ENCODE measurements at regions not wholly inside any gene's neighbourhood (a gene's known extent, or its start where the extent isn't known, plus 50 kb on each side); places are given as distances from the start of the nearest gene placed in this dataset.

DNA sequence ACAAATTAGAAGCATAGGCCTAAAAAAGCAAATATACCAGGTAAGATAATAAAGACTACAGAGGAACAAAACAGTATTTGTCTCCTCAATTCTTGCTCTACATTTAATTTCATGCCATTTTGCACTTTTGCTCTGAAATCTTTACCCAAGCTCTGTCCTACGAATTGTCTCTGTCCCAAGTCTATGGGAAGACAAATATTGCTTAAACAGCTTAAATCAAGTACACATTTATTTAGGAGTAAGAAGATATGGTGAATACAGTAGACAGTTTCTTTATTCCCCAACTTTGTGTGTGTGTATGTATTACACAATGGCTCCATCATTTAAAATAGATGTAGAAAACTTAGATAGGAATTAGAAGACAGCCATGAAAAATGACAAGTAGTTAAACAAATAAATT, 163.5 kb upstream of the POU5F2 start:
- H3K36me3 ChIP-seq = no peaks in the 10 kb centered on the region
- no peak overlapping the region for H3K9ac ChIP-seq
- H3K27ac ChIP-seq = no peak overlapping the region
- H3K4me2 ChIP-seq = no peak overlapping the region
- H4K20me1 ChIP-seq = no peaks in the 10 kb centered on the region
- no peak overlapping the region for H3K4me3 ChIP-seq
- no peaks in the 10 kb centered on the region for H3K4me1 ChIP-seq
- H3K9me3 ChIP-seq (replicated peaks in 1 of 11) = no peaks in the 10 kb centered on the region
- no peak for TF ChIP-seq Cebpa-rat (IDR thresholded peaks at IDR 0.05)
- no peaks in the 10 kb centered on the region for H3K27me3 ChIP-seq

DNA sequence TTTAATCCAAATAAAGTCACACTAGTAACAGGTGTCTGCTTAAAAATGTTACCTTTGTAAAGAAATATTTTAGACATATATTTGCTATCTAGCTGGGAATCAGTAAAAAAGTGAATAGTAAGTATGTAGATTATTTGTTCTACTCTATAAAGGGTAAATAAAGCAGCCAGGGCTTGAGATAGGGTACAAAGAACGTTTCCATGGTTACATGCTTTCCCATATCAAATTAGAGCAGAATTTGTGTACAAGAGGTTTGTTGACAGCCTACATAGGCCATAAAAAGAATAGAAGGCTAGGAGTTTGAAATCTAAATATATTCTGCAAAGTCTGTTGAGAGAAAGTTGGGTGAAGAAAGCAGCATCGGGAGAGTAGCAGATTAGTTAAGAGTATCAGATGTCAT, 160.9 kb upstream of the POU5F2 start:
- no peaks in the 10 kb centered on the region for H3K36me3 ChIP-seq

DNA sequence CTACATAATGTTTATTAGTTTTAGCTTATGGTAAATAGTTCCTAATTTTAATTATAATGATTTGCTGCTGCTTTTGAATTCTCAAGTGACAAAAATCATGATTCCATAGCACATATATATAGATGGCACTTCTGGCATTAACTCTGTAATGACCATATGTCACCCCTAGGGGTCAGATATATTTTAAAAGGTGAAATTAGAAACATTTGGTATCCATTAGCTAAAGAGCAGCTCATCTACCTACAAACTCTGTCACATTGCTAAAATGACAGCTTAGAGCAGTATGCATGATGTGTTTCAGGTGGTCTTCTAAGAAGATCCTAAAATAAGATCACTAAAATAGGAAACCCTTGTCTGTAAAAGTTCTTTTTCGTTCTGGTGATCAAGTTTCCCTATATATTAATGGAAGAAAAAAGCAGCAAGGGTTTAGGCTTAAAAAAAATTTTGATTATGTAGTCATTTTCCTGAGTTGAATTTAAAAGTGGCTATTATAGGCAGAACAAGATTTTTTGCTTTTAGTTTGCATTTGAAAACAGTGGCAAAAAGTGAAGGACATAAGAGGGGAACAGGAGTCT, 157.7 kb upstream of the POU5F2 start:
- no peak for TF ChIP-seq Cebpa-rat (IDR thresholded peaks at IDR 0.05)

More for the DNA sequence above, 160.9 kb upstream of the POU5F2 start:
- Histone ChIP-seq H3K9me3 (replicated peaks in 1 of 11) (no peaks in the 10 kb centered on the region), H3K4me2 (no peak overlapping the region), H3K27ac (no peak overlapping the region), H4K20me1 (no peaks in the 10 kb centered on the region), H3K9ac (no peak overlapping the region), H3K4me1 (no peaks in the 10 kb centered on the region), H3K27me3 (no peaks in the 10 kb centered on the region), H3K4me3 (no peak overlapping the region)
- TF ChIP-seq Cebpa-rat (IDR thresholded peaks at IDR 0.05) = no peak

DNA sequence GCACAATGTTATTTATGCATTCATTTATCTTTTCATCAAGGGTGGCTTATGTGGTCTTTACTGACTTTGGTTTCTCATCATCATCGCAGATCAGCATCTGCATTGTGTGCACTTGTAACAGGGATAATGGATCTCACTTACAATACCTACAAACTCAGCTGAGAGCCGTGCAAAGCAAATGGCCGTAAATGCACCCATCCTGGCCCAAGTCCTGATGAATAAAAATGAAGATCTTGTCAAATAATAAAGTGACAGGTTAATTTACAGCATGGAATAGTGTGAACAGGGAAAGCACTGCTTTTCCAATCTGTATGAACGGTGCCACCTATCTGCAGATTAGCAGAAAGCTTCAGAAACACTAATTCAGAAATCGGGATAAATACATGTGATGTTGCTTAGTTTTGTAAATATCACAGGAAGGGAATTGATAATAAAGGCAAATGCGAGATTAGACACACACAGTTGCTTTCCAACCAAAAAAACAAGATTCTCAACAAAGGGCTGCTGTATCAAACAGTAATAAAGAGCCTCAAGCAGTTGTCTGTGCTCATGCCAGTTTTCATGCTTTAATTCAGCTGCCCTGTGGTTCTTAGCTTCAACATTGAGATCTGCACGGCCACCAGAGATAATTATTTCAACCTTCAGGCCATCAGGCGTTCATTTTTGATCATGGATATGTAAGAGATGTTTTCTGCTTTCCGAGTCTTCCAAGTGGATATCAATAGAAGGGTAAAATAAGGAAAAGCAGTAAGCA, 153.4 kb upstream of the POU5F2 start:
- no peak overlapping the region for H3K4me2 ChIP-seq
- no peaks in the 10 kb centered on the region for H3K36me3 ChIP-seq
- H3K27me3 ChIP-seq = no peaks in the 10 kb centered on the region
- no peak overlapping the region for H3K4me3 ChIP-seq
- H3K9me3 ChIP-seq (replicated peaks in 1 of 11) = no peaks in the 10 kb centered on the region
- H3K27ac ChIP-seq = no peak overlapping the region
- no peaks in the 10 kb centered on the region for H4K20me1 ChIP-seq
- no peak overlapping the region for H3K9ac ChIP-seq
- no peak for TF ChIP-seq Cebpa-rat (IDR thresholded peaks at IDR 0.05)
- no peaks in the 10 kb centered on the region for H3K4me1 ChIP-seq

More for the DNA sequence above, 157.7 kb upstream of the POU5F2 start:
- Histone ChIP-seq H3K4me2 (no peak overlapping the region), H3K27me3 (no peaks in the 10 kb centered on the region), H3K27ac (no peak overlapping the region), H3K4me1 (no peaks in the 10 kb centered on the region), H4K20me1 (no peaks in the 10 kb centered on the region), H3K36me3 (no peaks in the 10 kb centered on the region), H3K4me3 (no peak overlapping the region), H3K9me3 (replicated peaks in 1 of 11) (no peaks in the 10 kb centered on the region), H3K9ac (no peak overlapping the region)

DNA sequence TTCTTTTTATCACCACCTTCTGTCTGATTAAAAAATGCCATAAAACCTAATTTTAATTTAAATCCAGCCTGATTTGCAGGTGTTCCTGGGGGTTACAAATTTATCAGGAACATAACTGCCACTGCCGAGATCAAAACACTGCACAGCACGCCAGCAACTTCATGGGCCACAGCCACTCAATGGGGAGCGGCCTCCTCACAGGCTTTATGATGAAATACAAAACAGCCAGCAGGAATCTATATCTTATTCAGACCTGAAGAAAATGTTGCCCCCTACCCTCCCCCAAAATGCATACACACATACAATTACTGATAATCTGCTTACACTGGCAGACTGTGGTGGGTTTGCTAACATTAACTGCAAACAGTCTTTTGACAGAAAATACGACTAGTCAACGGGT, 151.7 kb upstream of the POU5F2 start:
- Histone ChIP-seq H3K9me3 (replicated peaks in 1 of 11) (no peaks in the 10 kb centered on the region), H3K27me3 (no peaks in the 10 kb centered on the region), H3K4me3 (no peak overlapping the region), H3K4me1 (no peaks in the 10 kb centered on the region), H3K27ac (no peak overlapping the region), H3K4me2 (no peak overlapping the region), H3K36me3 (no peaks in the 10 kb centered on the region), H4K20me1 (no peaks in the 10 kb centered on the region), H3K9ac (no peak overlapping the region)
- TF ChIP-seq Cebpa-rat (IDR thresholded peaks at IDR 0.05) = no peak

DNA sequence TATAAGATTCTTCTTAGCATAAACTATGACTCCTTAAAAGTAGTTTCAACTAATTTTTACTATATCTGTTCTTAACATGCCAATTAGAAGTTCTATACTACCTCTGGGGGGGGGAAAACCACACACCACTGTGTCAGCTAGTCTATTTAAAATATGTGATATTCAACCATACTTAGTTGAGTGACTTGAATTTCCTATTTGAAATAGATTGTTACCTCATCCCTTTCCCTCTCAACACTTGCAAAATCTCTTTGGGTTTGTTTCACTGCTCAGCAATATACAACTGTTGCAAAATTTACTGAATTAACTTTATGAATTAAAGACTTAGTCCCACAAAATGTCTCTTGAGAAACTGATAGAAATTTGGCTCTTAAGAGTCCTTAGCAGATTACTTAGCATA, 151.1 kb upstream of the POU5F2 start:
- no peak overlapping the region for H3K4me2 ChIP-seq
- no peaks in the 10 kb centered on the region for H3K27me3 ChIP-seq
- no peak for TF ChIP-seq Cebpa-rat (IDR thresholded peaks at IDR 0.05)

DNA sequence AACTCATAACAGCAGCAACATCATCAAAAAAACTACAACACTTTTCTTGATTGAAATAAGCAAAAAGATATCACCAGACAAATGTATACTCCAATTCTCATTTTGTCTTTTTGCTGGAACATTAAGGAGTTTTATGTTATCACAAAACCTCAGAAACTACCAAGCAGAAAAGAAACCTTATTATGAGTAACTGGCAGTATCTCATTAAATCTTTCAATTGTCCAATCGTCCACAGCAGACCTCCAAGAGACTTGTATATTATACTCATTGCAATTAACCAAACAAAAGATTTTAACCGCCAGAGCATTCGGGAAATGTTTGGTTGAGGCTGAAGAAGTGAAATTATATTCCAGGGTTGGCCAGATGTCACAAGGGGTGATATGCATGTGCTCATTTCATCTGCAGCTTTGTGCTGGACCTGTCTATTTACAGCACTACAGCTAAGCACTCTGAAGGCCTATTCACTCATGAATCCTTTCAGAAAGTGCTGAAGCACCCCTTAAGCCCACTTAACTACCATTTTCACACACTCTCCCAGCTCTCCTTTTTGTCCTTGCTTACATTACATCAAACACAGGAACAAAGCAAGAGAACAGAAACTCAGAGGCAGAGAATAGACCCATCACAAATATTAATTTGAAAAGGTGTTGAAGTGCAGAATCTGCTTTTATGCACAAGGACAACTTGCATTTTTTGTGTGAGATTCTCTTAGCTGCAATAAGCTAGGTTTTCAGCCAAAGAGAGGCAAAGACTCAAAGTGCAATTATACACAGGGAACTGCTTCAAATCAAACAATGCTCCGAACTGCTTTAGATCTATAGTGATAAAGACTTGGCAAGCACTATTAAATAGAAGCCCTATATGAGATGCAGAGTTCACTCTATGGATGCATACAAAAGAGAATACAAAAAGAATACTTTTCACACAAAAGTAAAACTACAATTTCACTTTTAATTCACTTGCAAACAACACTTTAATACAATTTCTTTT, 150.4 kb upstream of the POU5F2 start:
- TF ChIP-seq Cebpa-rat (IDR thresholded peaks at IDR 0.05) = no peak
- H4K20me1 ChIP-seq = no peaks in the 10 kb centered on the region
- no peak overlapping the region for H3K4me2 ChIP-seq
- H3K4me1 ChIP-seq = no peaks in the 10 kb centered on the region
- no peaks in the 10 kb centered on the region for H3K27me3 ChIP-seq
- H3K4me3 ChIP-seq = no peak overlapping the region
- no peaks in the 10 kb centered on the region for H3K36me3 ChIP-seq
- H3K27ac ChIP-seq = no peak overlapping the region
- H3K9me3 ChIP-seq (replicated peaks in 1 of 11) = no peaks in the 10 kb centered on the region
- no peak overlapping the region for H3K9ac ChIP-seq

More for the DNA sequence above, 151.1 kb upstream of the POU5F2 start:
- H3K9ac ChIP-seq = no peak overlapping the region
- H3K4me3 ChIP-seq = no peak overlapping the region
- H3K4me1 ChIP-seq = no peaks in the 10 kb centered on the region
- no peaks in the 10 kb centered on the region for H4K20me1 ChIP-seq
- H3K9me3 ChIP-seq (replicated peaks in 1 of 11) = no peaks in the 10 kb centered on the region
- no peaks in the 10 kb centered on the region for H3K36me3 ChIP-seq
- H3K27ac ChIP-seq = no peak overlapping the region

DNA sequence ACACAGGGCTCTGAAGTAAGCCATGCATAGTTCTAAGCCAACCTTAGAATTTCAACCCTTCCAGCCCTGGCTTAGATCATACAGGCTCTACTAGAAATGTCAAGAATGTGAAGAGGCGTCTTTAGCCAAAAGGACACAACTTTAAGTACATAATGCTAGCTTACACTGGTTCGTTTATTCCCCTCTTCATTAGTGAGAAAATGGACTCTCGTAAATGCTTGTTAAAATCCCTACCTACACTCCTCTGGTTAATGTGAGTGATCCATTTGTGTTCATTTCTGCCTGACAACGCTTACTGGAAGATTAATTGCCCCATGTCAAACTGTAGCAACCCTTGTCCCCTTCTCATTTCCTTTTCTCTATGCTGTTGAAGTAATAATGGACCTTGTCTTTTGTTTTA, 149.3 kb upstream of the POU5F2 start:
- TF ChIP-seq Cebpa-rat (IDR thresholded peaks at IDR 0.05) = no peak
- no peaks in the 10 kb centered on the region for H3K36me3 ChIP-seq
- no peak overlapping the region for H3K9ac ChIP-seq

DNA sequence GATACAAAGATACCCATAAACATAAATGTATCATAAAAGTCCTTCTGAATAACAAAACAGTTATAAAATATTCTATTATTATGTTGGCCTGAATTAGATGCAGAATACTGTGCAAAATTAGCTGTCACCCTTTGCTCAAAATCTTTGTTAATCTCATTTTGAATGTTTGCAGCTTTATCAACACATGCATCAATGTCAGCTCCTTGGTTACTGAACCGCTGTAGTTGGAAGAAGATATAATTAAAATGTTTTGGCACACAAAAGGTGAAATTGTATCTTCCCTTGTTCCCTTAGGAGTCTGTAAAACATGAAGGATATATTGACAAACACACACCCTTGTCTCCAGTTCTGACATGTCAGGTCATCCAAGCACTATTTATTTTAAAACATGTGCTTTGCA, 146.3 kb upstream of the POU5F2 start:
- H4K20me1 ChIP-seq = no peaks in the 10 kb centered on the region
- H3K27ac ChIP-seq = no peak overlapping the region
- no peak for TF ChIP-seq Cebpa-rat (IDR thresholded peaks at IDR 0.05)
- H3K4me2 ChIP-seq = no peak overlapping the region
- no peaks in the 10 kb centered on the region for H3K36me3 ChIP-seq
- H3K4me3 ChIP-seq = no peak overlapping the region
- no peak overlapping the region for H3K9ac ChIP-seq
- no peaks in the 10 kb centered on the region for H3K27me3 ChIP-seq
- no peaks in the 10 kb centered on the region for H3K9me3 ChIP-seq (replicated peaks in 1 of 11)
- H3K4me1 ChIP-seq = peaks cover 0 to 4% (median 0%) of the 10 kb centered on the region in 10 experiments; a peak in 4 of 20 replicates

More for the DNA sequence above, 149.3 kb upstream of the POU5F2 start:
- no peaks in the 10 kb centered on the region for H3K9me3 ChIP-seq (replicated peaks in 1 of 11)
- no peaks in the 10 kb centered on the region for H3K4me1 ChIP-seq
- H3K4me2 ChIP-seq = no peak overlapping the region
- H4K20me1 ChIP-seq = no peaks in the 10 kb centered on the region
- H3K4me3 ChIP-seq = no peak overlapping the region
- H3K27ac ChIP-seq = no peak overlapping the region
- H3K27me3 ChIP-seq = no peaks in the 10 kb centered on the region

All from BLaER1 treated with 17β-estradiol and CSF1 and Interleukin-3, amounts not matched to agents 10 nM and 100 nM (cell line).